ENCODE measurements at regions not wholly inside any gene's neighbourhood (a gene's known extent, or its start where the extent isn't known, plus 50 kb on each side); places are given as distances from the start of the nearest gene placed in this dataset.

- TF ChIP-seq CTCF (conservative IDR thresholded peaks at IDR 0.05; ENCODE audit: low read depth, low read length) (no peak), EZH2 (IDR thresholded peaks at IDR 0.05; ENCODE audit: borderline replicate concordance, low read depth, low read length, poor library complexity, severe bottlenecking) (no peak)
Measured at GRCh38 chrX:80334583-80334982, 85.7 kb upstream of the TENT5D start.

Data from A673 (cell line).